Parathyroid adenoma (tissue), 2 donors: ENCODE measurements at regions not wholly inside any gene's neighbourhood (a gene's known extent, or its start where the extent isn't known, plus 50 kb on each side); places are given as distances from the start of the nearest gene placed in this dataset.

ENCODE experiments used
- H2AFZ ChIP-seq: fragments of 300-600 bp; sonication (generic); one replicate; pipeline ENCODE4 v1.7.0; 2017; ENCODE audit warnings: antibody characterized with exemption, mild to moderate bottlenecking
- H3K27ac ChIP-seq: fragments of 300-600 bp; sonication (generic); one replicate; pipeline ENCODE4 v1.7.0; 2017
- H3K27me3 ChIP-seq: fragments of 300-600 bp; sonication (generic); one replicate; pipeline ENCODE4 v1.7.0; 2017; ENCODE audit warnings: low read length; ENCODE audit not compliant: control insufficient read depth, insufficient read depth
- H3K36me3 ChIP-seq: fragments of 300-600 bp; sonication (generic); one replicate; pipeline ENCODE4 v1.7.0; 2017; ENCODE audit warnings: low read length; ENCODE audit not compliant: control insufficient read depth, insufficient read depth
- H3K4me1 ChIP-seq: fragments of 300-600 bp; sonication (generic); one replicate; pipeline ENCODE4 v1.7.0; 2017; ENCODE audit warnings: control low read depth
- H3K4me2 ChIP-seq: fragments of 300-600 bp; sonication (generic); one replicate; pipeline ENCODE4 v1.7.0; 2017; ENCODE audit warnings: low read length
- H3K4me3 ChIP-seq: fragments of 300-600 bp; sonication (generic); one replicate; pipeline ENCODE4 v1.7.0; 2017; ENCODE audit warnings: low read depth, low read length
- H3K79me2 ChIP-seq: fragments of 300-600 bp; sonication (generic); one replicate; pipeline ENCODE4 v1.7.0; 2017; ENCODE audit warnings: control low read depth
- H3K9ac ChIP-seq: fragments of 300-600 bp; sonication (generic); one replicate; pipeline ENCODE4 v1.7.0; 2017; ENCODE audit warnings: mild to moderate bottlenecking
- H3K9me3 ChIP-seq: fragments of 300-600 bp; sonication (generic); one replicate; pipeline ENCODE4 v1.7.0; 2017; ENCODE audit warnings: low read length; ENCODE audit not compliant: control insufficient read depth
- TF ChIP-seq, protein P1 (sequence below): fragments of 300-600 bp; sonication (generic); IDR thresholded peaks from one replicate; pipeline ENCODE4 v1.7.0; 2017; ENCODE audit warnings: antibody characterized with exemption, mild to moderate bottlenecking
- donor health status: primary hyperparathyroidism.

DNA sequence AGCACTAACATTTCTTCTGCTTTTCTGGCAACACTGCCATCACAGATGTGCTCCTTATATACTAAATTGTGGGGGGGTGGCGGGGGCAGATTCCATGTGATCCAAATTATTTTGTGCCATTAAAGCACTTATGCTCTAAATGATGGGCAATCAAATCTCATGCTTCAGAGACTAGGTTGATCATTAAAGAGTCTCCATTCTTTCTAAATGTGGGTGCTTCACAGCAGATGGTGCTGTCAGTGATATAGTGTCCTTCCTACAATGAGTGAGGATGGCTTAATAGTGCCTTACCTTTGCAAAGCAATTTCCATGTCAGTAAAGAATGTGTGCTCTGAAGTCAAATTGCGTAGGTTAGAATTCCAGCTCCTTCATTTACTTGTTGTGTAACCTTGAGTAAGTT is 589.8 kb downstream of the ETS1 start:
- no peak overlapping the region for H3K4me3 ChIP-seq
- H3K36me3 ChIP-seq, result no peaks in the 10 kb centered on the region
- no peak overlapping the region for H2AFZ ChIP-seq
- no peak overlapping the region for H3K4me2 ChIP-seq
- H3K27me3 ChIP-seq, result no peaks in the 10 kb centered on the region
- TF ChIP-seq, protein P1, sequence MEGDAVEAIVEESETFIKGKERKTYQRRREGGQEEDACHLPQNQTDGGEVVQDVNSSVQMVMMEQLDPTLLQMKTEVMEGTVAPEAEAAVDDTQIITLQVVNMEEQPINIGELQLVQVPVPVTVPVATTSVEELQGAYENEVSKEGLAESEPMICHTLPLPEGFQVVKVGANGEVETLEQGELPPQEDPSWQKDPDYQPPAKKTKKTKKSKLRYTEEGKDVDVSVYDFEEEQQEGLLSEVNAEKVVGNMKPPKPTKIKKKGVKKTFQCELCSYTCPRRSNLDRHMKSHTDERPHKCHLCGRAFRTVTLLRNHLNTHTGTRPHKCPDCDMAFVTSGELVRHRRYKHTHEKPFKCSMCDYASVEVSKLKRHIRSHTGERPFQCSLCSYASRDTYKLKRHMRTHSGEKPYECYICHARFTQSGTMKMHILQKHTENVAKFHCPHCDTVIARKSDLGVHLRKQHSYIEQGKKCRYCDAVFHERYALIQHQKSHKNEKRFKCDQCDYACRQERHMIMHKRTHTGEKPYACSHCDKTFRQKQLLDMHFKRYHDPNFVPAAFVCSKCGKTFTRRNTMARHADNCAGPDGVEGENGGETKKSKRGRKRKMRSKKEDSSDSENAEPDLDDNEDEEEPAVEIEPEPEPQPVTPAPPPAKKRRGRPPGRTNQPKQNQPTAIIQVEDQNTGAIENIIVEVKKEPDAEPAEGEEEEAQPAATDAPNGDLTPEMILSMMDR, result no peak
- H3K79me2 ChIP-seq, result no peaks in the 10 kb centered on the region
- H3K9me3 ChIP-seq, result no peaks in the 10 kb centered on the region
- no peaks in the 10 kb centered on the region for H3K4me1 ChIP-seq
- no peak overlapping the region for H3K27ac ChIP-seq
- H3K9ac ChIP-seq, result no peak overlapping the region

DNA sequence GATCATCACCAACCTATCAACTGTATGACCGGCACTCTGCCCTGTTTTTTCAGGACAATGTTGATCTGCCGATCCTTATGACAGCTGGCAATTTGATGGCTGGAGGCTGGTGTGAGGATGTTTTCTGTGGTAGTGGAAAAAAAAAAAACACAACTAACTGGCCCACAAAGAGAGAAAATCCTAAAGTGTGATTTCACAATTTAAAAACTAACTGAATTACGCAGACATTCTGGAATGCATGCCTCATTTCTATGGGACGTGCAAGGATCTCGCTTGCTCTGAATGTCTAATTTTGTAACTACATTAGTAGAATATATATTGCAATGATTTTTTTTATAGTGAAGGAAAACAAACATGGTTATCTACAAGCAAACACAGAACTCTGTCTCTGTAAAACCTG is 590.5 kb downstream of the ETS1 start:
- TF ChIP-seq, protein P1, result no peak
- Histone ChIP-seq H3K9me3 (no peaks in the 10 kb centered on the region), H3K4me1 (no peaks in the 10 kb centered on the region), H3K9ac (no peak overlapping the region), H3K36me3 (no peaks in the 10 kb centered on the region), H3K27me3 (no peaks in the 10 kb centered on the region), H2AFZ (no peak overlapping the region), H3K27ac (no peak overlapping the region), H3K79me2 (no peaks in the 10 kb centered on the region), H3K4me2 (no peak overlapping the region), H3K4me3 (no peak overlapping the region)

DNA sequence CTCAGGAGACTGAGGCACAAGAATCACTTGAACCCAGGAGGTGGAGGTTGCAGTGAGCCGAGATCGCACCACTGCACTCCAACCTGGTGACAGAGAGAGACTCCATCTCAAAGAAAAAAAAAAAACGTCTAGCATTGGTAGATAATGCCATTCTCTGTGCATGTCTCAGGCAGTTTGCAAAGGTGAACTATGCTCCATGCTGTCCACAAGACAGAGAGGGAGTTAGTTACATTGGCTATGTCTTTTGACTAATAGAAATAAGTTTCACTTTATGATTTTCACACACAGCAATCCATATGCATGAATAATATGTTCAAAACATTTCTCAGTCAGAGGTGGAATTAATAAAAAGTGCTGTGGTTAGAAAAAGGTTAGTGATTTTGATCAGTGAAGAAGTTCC is 591.4 kb downstream of the ETS1 start:
- Histone ChIP-seq H3K27me3 (no peaks in the 10 kb centered on the region), H3K4me3 (no peak overlapping the region), H3K9me3 (no peaks in the 10 kb centered on the region), H3K4me1 (no peaks in the 10 kb centered on the region), H3K27ac (no peak overlapping the region), H3K36me3 (no peaks in the 10 kb centered on the region), H3K79me2 (no peaks in the 10 kb centered on the region), H3K9ac (no peak overlapping the region), H2AFZ (no peak overlapping the region), H3K4me2 (no peak overlapping the region)
- TF ChIP-seq, protein P1, result no peak

GRCh38 chr11:127994736-127995135 is 592.6 kb downstream of the ETS1 start:
- Histone ChIP-seq H3K79me2 (no peaks in the 10 kb centered on the region), H3K4me2 (no peak overlapping the region), H2AFZ (no peak overlapping the region), H3K9ac (no peak overlapping the region), H3K9me3 (no peaks in the 10 kb centered on the region), H3K27ac (no peak overlapping the region), H3K4me3 (no peak overlapping the region), H3K4me1 (no peaks in the 10 kb centered on the region), H3K27me3 (no peaks in the 10 kb centered on the region), H3K36me3 (no peaks in the 10 kb centered on the region)
- TF ChIP-seq, protein P1, result no peak

DNA sequence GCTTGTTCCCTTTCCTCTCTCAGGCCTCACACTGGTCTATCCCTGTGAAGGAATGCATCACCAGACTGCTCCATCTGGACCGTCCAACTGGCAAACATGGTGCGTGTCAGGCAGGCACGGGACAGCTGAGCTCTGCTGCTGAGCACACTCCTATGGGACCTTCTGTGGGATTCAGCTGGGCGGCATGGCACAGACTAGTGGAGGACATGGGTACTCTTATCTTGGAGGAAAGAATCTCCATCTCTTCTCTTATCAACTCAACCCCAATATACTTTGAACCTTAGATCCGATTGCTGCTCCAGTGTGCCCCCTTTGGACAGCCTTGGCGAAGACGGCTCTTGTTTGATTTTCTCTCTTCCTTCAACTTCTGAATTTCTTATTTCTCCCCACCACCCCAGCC is 593.6 kb downstream of the ETS1 start:
- no peak overlapping the region for H3K9ac ChIP-seq
- no peak overlapping the region for H2AFZ ChIP-seq
- no peaks in the 10 kb centered on the region for H3K79me2 ChIP-seq
- H3K4me1 ChIP-seq, result no peaks in the 10 kb centered on the region
- H3K27ac ChIP-seq, result no peak overlapping the region
- no peaks in the 10 kb centered on the region for H3K27me3 ChIP-seq
- no peak overlapping the region for H3K4me3 ChIP-seq
- H3K9me3 ChIP-seq, result no peaks in the 10 kb centered on the region
- no peaks in the 10 kb centered on the region for H3K36me3 ChIP-seq
- H3K4me2 ChIP-seq, result no peak overlapping the region
- TF ChIP-seq, protein P1, result no peak
